ENCODE measurements at regions not wholly inside any gene's neighbourhood (a gene's known extent, or its start where the extent isn't known, plus 50 kb on each side); places are given as distances from the start of the nearest gene placed in this dataset.

- no peak for TF ChIP-seq POLR2A (IDR thresholded peaks at IDR 0.05)
- TF ChIP-seq, protein P1, sequence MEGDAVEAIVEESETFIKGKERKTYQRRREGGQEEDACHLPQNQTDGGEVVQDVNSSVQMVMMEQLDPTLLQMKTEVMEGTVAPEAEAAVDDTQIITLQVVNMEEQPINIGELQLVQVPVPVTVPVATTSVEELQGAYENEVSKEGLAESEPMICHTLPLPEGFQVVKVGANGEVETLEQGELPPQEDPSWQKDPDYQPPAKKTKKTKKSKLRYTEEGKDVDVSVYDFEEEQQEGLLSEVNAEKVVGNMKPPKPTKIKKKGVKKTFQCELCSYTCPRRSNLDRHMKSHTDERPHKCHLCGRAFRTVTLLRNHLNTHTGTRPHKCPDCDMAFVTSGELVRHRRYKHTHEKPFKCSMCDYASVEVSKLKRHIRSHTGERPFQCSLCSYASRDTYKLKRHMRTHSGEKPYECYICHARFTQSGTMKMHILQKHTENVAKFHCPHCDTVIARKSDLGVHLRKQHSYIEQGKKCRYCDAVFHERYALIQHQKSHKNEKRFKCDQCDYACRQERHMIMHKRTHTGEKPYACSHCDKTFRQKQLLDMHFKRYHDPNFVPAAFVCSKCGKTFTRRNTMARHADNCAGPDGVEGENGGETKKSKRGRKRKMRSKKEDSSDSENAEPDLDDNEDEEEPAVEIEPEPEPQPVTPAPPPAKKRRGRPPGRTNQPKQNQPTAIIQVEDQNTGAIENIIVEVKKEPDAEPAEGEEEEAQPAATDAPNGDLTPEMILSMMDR (IDR thresholded peaks at IDR 0.05): no peak
Measured at GRCh38 chr7:12759151-12759550, 71.7 kb downstream of the ARL4A start.
